Esophagus mucosa (tissue), 1 donor: ENCODE measurements at regions not wholly inside any gene's neighbourhood (a gene's known extent, or its start where the extent isn't known, plus 50 kb on each side); places are given as distances from the start of the nearest gene placed in this dataset.

Source experiments
- ATAC-seq: fragments of 200-7000 bp; cut with Tn5 transposase; one replicate; pipeline ENCODE4 v1.9.1; 2020
- donor health status: DM: yes; HTN: yes; CAD: no.

DNA sequence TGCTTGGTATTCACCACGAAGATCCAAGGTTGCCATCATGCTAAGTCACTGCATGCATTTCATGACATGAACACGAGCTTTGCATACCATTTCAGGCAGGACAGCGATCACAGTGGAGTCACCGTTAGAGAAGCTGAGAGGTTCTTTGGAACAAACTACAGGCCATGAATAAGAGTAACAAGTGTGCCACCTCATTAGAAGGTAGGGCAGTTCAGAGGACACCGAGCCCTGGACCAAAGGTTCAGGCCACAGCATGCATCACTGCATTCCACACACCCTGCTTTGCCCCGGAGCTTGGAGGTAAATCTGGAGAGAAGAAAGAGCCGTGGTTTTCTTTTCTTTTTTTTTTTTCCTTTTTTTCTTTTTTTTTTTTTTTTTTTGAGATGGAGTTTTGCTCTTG is 66.9 kb upstream of the CDH4 start:
- no peak for ATAC-seq

DNA sequence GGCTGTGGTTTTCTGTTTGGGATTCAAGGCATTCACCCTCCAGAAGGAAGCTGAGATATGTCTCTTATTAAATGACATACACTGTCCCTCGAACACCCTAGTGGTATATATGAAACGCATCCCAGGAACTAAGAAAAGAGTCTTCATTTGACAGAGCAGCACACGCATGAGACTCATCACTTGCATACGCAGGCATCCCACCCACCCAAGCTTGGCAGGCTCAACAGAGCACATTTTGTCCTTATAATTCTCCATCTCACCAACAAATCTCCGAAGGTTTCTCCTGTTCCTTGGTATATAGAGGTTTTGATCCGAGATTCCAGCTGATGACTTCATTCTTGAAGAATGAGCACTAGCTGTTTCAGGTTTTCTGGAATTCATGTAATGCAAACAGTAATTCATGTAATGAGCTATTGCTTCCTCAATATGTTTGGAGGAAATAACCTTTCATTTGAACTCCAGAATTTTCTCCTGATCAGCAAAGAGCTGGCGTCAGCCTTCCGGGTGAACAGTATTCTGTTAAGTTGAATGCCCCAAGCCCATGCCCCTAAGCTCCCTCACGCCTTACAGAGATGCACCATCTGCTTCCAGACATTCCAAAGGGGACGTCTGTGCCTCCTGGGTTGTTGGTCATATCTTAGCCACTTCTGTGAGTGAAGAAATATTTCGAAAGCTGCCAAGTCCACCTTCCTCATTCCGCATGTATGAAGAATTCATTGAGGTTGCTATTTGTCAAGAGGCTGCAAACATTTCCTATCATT is 66.0 kb upstream of the CDH4 start:
- no peak for ATAC-seq

DNA sequence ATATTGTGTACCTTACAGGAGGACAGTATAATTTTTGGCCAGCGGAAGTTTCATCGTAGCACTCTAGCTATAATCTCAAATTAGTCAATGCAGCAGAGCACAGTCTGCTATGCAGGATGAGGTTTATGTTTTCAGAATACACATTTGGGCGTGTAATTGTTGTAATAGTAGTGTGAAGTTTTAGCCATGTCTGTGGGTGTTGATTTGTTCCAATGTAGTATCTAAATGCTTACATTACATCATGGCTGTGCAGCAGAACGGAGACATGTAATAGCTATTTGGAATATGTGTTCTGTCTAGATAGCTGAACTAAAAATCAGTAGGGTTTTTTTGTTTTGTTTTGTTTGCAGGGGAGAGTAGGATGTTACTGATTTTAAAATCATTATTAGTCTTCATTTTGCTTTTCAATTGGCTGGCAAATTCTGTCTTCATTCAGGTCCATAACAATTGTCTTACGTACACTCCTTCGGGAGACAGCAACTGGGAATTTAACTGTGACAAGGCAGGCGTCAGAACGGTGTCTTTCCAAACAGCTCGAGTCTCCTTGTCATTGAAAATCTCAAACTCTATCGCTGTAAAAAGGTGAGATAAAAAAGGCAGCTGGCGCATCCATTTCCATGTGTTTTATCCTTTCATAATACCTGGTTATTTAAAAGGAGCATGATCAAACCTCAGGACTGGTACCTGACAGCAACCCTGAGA is 65.1 kb upstream of the CDH4 start:
- no peak for ATAC-seq

DNA sequence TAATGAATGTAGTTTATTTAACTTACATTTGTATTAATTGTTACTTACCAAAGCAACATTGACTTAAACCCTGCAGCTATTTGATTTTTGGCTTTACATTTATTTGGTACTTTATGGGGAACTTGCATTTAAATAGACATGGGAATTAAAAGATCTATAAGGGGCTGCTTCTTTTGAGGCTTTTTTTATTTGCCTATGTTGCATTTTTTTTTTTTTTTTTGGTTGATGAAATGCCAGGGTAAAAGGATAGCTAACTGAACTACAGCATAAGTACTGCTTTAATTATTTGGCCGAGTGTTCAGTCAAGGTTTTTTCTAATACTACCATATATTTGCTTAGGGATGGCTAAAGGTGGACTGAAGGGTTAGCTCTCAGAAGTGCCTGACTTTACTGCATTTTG is 62.5 kb upstream of the CDH4 start:
- ATAC-seq, result no peak

DNA sequence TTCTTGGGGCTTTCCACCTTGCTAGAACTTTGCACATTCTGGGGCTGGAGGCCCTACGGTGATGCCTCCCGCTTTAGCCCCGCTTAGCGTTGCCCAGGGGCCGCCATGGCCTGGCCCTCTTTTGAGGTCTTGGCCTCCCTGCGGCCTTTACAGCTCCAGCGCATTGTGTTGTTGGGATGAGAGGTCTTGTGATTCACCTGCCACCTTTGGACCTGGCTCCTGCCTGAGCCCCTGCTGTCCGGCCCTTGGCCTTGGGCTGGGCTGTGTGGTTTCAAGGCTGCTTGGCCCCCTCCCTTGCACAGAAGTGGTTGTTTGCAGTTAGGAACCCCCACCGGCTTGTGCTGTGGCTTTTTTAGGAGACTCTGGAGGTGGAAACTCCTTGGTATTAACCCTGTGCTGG is 61.0 kb upstream of the CDH4 start:
- ATAC-seq, result no peak

DNA sequence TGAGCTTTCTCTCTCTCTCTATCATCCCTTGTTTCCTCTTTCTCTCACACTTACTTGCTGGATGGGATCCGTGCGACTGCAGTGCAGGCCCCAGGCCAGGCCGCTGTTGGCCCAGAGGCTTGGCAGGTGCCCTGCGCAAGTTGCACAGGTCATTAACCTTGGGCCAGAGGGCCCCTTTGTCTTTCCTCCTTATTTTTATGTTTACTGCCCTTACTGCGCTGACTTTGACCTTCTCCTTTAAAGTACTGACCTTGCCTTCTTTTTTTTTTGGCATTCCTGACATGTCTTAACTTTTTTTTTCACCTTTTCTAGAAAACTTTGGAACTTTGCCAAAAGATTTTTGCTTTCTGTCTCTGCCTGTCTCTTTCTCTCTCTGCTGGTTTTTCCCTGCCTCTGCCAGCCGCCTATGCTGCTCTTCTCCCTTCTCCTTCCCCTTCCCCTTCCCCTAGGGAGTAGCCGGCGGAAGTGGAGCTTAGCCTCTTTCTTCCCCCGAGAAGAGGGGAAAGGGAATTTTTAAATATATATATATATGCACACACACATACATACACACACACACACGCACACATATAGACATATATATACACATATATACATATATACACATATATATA is 59.6 kb upstream of the CDH4 start:
- no peak for ATAC-seq

DNA sequence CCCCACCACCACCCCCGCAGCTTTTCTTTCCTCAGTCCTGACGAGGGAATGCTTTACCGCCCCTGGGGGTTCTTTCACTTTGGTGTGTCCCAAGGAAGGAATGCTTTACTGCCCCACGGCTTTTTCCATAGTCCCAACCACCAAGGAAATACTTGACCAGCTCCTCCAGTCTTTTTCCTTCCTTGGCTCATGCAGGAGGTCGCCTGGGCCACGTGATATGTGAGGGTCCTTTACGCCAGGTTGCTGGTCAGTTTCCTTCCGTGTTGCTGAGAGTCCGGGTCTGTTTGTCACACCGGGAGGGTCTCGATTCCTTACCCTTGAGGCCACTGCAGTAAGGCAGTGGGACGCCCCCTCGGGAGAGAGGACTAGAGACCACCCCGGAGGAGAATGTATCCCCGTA is 58.9 kb upstream of the CDH4 start:
- no peak for ATAC-seq
